ENCODE measurements at regions not wholly inside any gene's neighbourhood (a gene's known extent, or its start where the extent isn't known, plus 50 kb on each side); places are given as distances from the start of the nearest gene placed in this dataset.

DNA sequence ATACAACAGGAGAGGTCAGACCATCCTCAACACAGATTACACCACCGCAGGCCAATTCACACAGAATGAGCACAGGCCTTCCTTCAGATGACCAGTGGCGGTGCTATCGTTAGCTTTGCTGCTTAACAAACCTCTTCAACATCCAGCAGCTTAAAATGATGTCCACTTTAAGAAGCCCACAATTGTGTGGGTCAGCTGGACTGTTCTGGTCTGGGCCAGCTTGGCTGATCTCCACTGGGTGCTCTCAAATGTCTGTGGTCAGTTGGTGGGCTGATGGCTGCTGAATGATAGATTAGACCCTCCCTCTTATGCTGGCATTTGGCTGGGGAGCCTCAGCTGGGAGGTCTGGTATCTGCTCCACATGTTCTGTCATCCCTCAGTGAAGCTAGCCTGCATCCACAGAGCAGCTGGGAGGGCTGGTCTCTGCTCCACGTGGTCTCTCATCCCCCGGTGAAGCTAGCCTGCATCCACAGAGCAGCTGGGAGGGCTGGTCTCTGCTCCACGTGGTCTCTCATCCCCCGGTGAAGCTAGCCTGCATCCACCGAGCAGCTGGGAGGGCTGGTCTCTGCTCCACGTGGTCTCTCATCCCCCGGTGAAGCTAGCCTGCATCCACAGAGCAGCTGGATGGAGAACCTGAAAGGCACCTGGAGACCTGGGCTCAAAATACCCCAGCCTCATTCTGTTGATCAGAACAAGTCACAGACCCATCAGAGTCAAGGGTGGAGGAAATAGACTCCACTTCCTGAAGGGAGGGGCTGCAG lies 203.6 kb upstream of the DIO3 start:
- no peak for FAIRE-seq

DNA sequence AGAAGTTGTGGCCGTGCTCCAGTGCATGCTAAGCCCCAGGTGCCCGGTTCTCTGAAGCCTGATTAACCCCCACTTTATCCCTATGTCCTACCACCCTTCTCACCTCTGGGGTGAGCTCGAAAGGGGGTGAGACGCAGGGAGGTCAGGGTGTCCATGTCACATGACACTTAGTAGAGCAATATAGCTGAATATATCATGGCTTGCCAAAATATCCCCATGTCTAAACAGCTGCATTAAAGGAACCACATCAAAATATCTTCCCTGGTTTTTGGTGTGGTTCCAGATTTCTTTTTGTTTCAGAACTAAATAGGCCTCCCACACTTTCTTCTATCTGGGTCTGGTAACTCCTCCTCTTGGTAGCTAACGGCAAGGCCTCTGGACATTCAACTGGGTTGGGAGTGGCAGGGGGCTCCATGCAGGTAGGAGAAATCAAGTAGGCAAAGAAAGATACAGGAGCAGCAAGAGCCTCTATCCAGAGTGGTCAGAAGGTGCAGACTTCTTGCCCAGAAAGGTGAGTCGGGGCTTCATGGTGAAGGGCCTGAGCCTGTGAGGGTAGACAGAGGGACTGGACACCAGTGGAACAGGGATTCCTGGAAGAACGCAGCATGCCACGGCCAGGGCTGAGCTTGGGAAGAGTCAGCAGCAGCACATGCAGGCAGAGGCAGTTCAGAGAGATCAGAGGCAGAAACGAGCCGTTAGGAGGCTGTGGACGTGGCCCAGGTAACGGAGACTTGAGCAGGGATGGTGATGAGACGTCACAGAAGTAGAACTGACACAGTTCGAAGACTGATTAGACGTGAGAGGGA lies 202.8 kb upstream of the DIO3 start:
- H3K9me3 ChIP-seq (ENCODE audit: insufficient read depth, low read depth, low read length) = peaks cover 5% of the 10 kb centered on the region
- Mint-ChIP-seq H3K36me3 (ENCODE audit: low read depth, unreplicated experiment) (no peaks in the 10 kb centered on the region), H3K4me3 (ENCODE audit: unreplicated experiment) (no peak overlapping the region), H3K27ac (ENCODE audit: unreplicated experiment) (no peak overlapping the region), H3K9me3 (ENCODE audit: unreplicated experiment) (peaks cover 14% of the 10 kb centered on the region), H3K4me1 (ENCODE audit: low read depth, unreplicated experiment) (peaks cover 11% of the 10 kb centered on the region), H3K27me3 (ENCODE audit: low read depth, unreplicated experiment) (peaks cover 29% of the 10 kb centered on the region)
- TF ChIP-seq, protein P1, sequence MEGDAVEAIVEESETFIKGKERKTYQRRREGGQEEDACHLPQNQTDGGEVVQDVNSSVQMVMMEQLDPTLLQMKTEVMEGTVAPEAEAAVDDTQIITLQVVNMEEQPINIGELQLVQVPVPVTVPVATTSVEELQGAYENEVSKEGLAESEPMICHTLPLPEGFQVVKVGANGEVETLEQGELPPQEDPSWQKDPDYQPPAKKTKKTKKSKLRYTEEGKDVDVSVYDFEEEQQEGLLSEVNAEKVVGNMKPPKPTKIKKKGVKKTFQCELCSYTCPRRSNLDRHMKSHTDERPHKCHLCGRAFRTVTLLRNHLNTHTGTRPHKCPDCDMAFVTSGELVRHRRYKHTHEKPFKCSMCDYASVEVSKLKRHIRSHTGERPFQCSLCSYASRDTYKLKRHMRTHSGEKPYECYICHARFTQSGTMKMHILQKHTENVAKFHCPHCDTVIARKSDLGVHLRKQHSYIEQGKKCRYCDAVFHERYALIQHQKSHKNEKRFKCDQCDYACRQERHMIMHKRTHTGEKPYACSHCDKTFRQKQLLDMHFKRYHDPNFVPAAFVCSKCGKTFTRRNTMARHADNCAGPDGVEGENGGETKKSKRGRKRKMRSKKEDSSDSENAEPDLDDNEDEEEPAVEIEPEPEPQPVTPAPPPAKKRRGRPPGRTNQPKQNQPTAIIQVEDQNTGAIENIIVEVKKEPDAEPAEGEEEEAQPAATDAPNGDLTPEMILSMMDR (IDR thresholded peaks at IDR 0.05; ENCODE audit: insufficient read depth, low read depth, low read length) = no peak
- no peak for TF ChIP-seq EZH2 (IDR thresholded peaks at IDR 0.05; ENCODE audit: insufficient read depth, low read length)
- no peak overlapping the region for H3K9ac ChIP-seq (ENCODE audit: low read length)
- DNase-seq (ENCODE audit: low read depth) (no peak), FAIRE-seq (no peak)
- H3K36me3 ChIP-seq (ENCODE audit: insufficient read depth, low read length) = no peaks in the 10 kb centered on the region
- no peaks in the 10 kb centered on the region for H3K27me3 ChIP-seq (ENCODE audit: insufficient read depth, low read length)
- no peaks in the 10 kb centered on the region for H3K4me1 ChIP-seq (ENCODE audit: insufficient read depth, low read length)
- no peak overlapping the region for H3K4me3 ChIP-seq (ENCODE audit: insufficient read depth, low read depth, low read length)
- H3K27ac ChIP-seq (ENCODE audit: low read depth, low read length) = no peak overlapping the region
- H4K20me1 ChIP-seq (ENCODE audit: insufficient read depth, low read length) = no peaks in the 10 kb centered on the region
- no peaks in the 10 kb centered on the region for H3K79me2 ChIP-seq (ENCODE audit: insufficient read depth, low read length)
- no peak overlapping the region for H2AFZ ChIP-seq (ENCODE audit: low read depth, low read length)
- H3K4me2 ChIP-seq (ENCODE audit: low read length) = no peak overlapping the region

More for the DNA sequence above, 203.6 kb upstream of the DIO3 start:
- no peak overlapping the region for H3K4me2 ChIP-seq (ENCODE audit: low read length)
- H4K20me1 ChIP-seq (ENCODE audit: insufficient read depth, low read length) = no peaks in the 10 kb centered on the region
- H3K36me3 ChIP-seq (ENCODE audit: insufficient read depth, low read length) = no peaks in the 10 kb centered on the region
- H3K9me3 ChIP-seq (ENCODE audit: insufficient read depth, low read depth, low read length) = peaks cover 5% of the 10 kb centered on the region
- Mint-ChIP-seq H3K4me1 (ENCODE audit: low read depth, unreplicated experiment) (peaks cover 11% of the 10 kb centered on the region), H3K4me3 (ENCODE audit: unreplicated experiment) (no peak overlapping the region), H3K9me3 (ENCODE audit: unreplicated experiment) (peaks cover 16% of the 10 kb centered on the region), H3K27ac (ENCODE audit: unreplicated experiment) (no peak overlapping the region), H3K36me3 (ENCODE audit: low read depth, unreplicated experiment) (peaks cover 2% of the 10 kb centered on the region), H3K27me3 (ENCODE audit: low read depth, unreplicated experiment) (peaks cover 22% of the 10 kb centered on the region)
- no peak overlapping the region for H2AFZ ChIP-seq (ENCODE audit: low read depth, low read length)
- no peaks in the 10 kb centered on the region for H3K4me1 ChIP-seq (ENCODE audit: insufficient read depth, low read length)
- TF ChIP-seq, protein P1 (IDR thresholded peaks at IDR 0.05; ENCODE audit: insufficient read depth, low read depth, low read length) = no peak
- no peak for TF ChIP-seq EZH2 (IDR thresholded peaks at IDR 0.05; ENCODE audit: insufficient read depth, low read length)
- no peak for DNase-seq (ENCODE audit: low read depth)
- H3K4me3 ChIP-seq (ENCODE audit: insufficient read depth, low read depth, low read length) = no peak overlapping the region
- no peak overlapping the region for H3K27ac ChIP-seq (ENCODE audit: low read depth, low read length)
- no peaks in the 10 kb centered on the region for H3K79me2 ChIP-seq (ENCODE audit: insufficient read depth, low read length)
- H3K27me3 ChIP-seq (ENCODE audit: insufficient read depth, low read length) = no peaks in the 10 kb centered on the region
- H3K9ac ChIP-seq (ENCODE audit: low read length) = no peak overlapping the region

Measured in astrocyte (in vitro differentiated cells and primary cell).